Neural progenitor cell (in vitro differentiated cells): ENCODE measurements at regions not wholly inside any gene's neighbourhood (a gene's known extent, or its start where the extent isn't known, plus 50 kb on each side); places are given as distances from the start of the nearest gene placed in this dataset.
"Not testable (repeated sequence)": the region's sequence is repeated elsewhere in the genome, so short reads cannot be mapped to it uniquely, and the experiment has no call there.

Source experiments
- DNase-seq: peaks from one replicate; pipeline ENCODE4 v3.0.0-alpha.2; 2016; ENCODE audit warnings: low spot score
- H2AFZ ChIP-seq: fragments of 200-600 bp; sonication (generic); replicated peaks from 2 replicates; pipeline ENCODE4 v1.6.1; 2016; ENCODE audit warnings: antibody characterized with exemption
- H3F3A ChIP-seq: fragments of 200-600 bp; sonication (generic); 2 replicates; pipeline ENCODE4 v1.6.1; 2016; ENCODE audit warnings: antibody characterized with exemption, low read depth
- H3K27ac ChIP-seq: fragments of 200-600 bp; sonication (generic); 2 replicates; pipeline ENCODE4 v1.5.1; 2016; ENCODE audit warnings: mild to moderate bottlenecking
- H3K27me3 ChIP-seq: fragments of 200-600 bp; sonication (generic); 2 replicates; pipeline ENCODE4 v1.6.1; 2016; ENCODE audit warnings: mild to moderate bottlenecking, moderate library complexity
- H3K36me3 ChIP-seq: fragments of 200-600 bp; sonication (generic); 2 replicates; pipeline ENCODE4 v1.5.1; 2016
- H3K4me1 ChIP-seq: fragments of 200-600 bp; sonication (generic); 2 replicates; pipeline ENCODE4 v1.6.1; 2016; ENCODE audit warnings: mixed run types
- H3K4me2 ChIP-seq: fragments of 200-600 bp; sonication (generic); 2 replicates; pipeline ENCODE4 v1.6.1; 2016
- H3K4me3 ChIP-seq: fragments of 200-600 bp; sonication (generic); 2 replicates; pipeline ENCODE4 v1.5.1; 2016
- H3K79me2 ChIP-seq: fragments of 200-600 bp; sonication (generic); 2 replicates; pipeline ENCODE4 v1.6.1; 2016; ENCODE audit warnings: low read depth
- H3K9ac ChIP-seq: fragments of 200-600 bp; sonication (generic); 2 replicates; pipeline ENCODE4 v1.6.1; 2016
- H3K9me3 ChIP-seq: fragments of 200-600 bp; sonication (generic); 2 replicates; pipeline ENCODE4 v1.5.1; 2016; ENCODE audit warnings: low read depth
- H4K20me1 ChIP-seq: fragments of 200-600 bp; sonication (generic); 2 replicates; pipeline ENCODE4 v1.6.1; 2016; ENCODE audit warnings: low read depth
- H3K27ac Mint-ChIP-seq: 3 replicates; pipeline ENCODE4 v1.8.0; 2021; ENCODE audit warnings: mixed read lengths
- H3K27me3 Mint-ChIP-seq: 2 replicates; pipeline ENCODE4 v1.8.0; 2022; ENCODE audit warnings: low read depth, mild to moderate bottlenecking, inconsistent platforms, moderate library complexity, mixed read lengths; ENCODE audit not compliant: insufficient read depth
- H3K36me3 Mint-ChIP-seq: 3 replicates; pipeline ENCODE4 v1.8.0; 2021; ENCODE audit warnings: mixed read lengths
- H3K4me1 Mint-ChIP-seq: 3 replicates; pipeline ENCODE4 v1.8.0; 2021; ENCODE audit warnings: mixed read lengths
- H3K4me3 Mint-ChIP-seq: 3 replicates; pipeline ENCODE4 v1.8.0; 2021; ENCODE audit warnings: mild to moderate bottlenecking, moderate library complexity, mixed read lengths
- H3K9me3 Mint-ChIP-seq: 3 replicates; pipeline ENCODE4 v1.8.0; 2020; ENCODE audit warnings: mixed read lengths
- EZH2 ChIP-seq: fragments of 200-600 bp; sonication (generic); IDR thresholded peaks from 2 replicates; pipeline ENCODE4 v1.6.1; 2017; ENCODE audit warnings: antibody characterized with exemption, mild to moderate bottlenecking, moderate library complexity
- EZH2phosphoT487 ChIP-seq: fragments of 200-600 bp; sonication (generic); IDR thresholded peaks from 2 replicates; pipeline ENCODE4 v1.6.1; 2017; ENCODE audit warnings: antibody characterized with exemption
- TF ChIP-seq, protein P1 (sequence below): fragments of 200-600 bp; sonication (generic); IDR thresholded peaks from 2 replicates; pipeline ENCODE4 v1.5.1; 2017; ENCODE audit warnings: antibody characterized with exemption, mild to moderate bottlenecking

DNA sequence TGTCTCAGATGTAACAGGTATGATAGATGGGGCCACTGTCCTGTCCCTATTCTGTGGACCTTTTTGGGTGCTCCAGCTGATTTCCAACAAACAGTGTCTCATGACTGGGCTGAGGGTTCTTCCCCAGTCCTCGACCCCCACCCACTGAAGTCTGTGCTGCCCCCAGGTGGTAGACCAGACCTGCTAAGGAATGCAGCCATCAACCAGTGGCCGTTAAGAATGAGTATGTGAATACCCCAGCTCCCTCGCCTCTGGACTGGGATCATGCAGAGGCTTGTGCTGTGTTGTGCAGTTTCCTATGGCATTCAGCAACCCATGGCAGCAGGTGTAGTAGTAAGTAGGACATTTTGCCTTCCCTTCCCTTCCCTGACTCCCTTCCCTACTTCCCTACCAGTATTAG lies 183.1 kb upstream of the KAZN start:
- Histone ChIP-seq H3K4me2 (no peak overlapping the region), H4K20me1 (no peaks in the 10 kb centered on the region), H3K9me3 (no peaks in the 10 kb centered on the region), H3F3A (no peaks in the 10 kb centered on the region), H3K27ac (no peak overlapping the region), H3K27me3 (no peaks in the 10 kb centered on the region), H3K9ac (no peak overlapping the region), H3K4me1 (no peaks in the 10 kb centered on the region), H2AFZ (no peak overlapping the region), H3K36me3 (no peaks in the 10 kb centered on the region), H3K4me3 (no peak overlapping the region), H3K79me2 (no peaks in the 10 kb centered on the region)
- H3K36me3 Mint-ChIP-seq: no peaks in the 10 kb centered on the region
- TF ChIP-seq, protein P1, sequence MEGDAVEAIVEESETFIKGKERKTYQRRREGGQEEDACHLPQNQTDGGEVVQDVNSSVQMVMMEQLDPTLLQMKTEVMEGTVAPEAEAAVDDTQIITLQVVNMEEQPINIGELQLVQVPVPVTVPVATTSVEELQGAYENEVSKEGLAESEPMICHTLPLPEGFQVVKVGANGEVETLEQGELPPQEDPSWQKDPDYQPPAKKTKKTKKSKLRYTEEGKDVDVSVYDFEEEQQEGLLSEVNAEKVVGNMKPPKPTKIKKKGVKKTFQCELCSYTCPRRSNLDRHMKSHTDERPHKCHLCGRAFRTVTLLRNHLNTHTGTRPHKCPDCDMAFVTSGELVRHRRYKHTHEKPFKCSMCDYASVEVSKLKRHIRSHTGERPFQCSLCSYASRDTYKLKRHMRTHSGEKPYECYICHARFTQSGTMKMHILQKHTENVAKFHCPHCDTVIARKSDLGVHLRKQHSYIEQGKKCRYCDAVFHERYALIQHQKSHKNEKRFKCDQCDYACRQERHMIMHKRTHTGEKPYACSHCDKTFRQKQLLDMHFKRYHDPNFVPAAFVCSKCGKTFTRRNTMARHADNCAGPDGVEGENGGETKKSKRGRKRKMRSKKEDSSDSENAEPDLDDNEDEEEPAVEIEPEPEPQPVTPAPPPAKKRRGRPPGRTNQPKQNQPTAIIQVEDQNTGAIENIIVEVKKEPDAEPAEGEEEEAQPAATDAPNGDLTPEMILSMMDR: peak; percentile 53
- TF ChIP-seq EZH2phosphoT487 (no peak), EZH2 (no peak)
- peak; percentile 50 for DNase-seq
- H3K27ac Mint-ChIP-seq: peak overlapping the region; percentile 47
- H3K4me3 Mint-ChIP-seq: no peak overlapping the region
- peaks cover 5% of the 10 kb centered on the region for H3K9me3 Mint-ChIP-seq
- no peaks in the 10 kb centered on the region for H3K4me1 Mint-ChIP-seq
- peaks cover 3% of the 10 kb centered on the region for H3K27me3 Mint-ChIP-seq

DNA sequence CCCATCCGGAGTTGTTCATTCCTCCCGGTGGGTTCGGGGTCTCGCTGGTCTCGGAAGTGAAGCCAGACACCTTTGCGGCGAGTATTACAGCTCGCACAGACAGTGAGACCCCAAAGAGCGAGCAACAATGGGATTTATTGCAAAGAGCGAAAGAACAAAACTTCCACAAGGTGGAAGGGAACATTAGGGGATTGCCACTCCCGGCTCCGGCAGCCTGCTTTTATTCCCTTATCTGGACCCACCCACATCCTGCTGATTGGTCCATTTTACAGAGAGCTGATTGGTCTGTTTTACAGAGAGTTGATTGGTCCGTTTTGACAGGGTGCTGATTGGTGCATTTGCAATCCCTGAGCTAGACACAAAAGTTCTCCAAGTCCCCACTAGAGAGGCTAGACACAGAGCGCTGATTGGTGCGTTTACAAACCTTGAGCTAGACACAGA lies 178.7 kb upstream of the KAZN start:
- not testable (repeated sequence) for H3K36me3 Mint-ChIP-seq, H3K27me3 Mint-ChIP-seq, H3K36me3 ChIP-seq, H3K9me3 Mint-ChIP-seq, H3K79me2 ChIP-seq, H3K4me1 Mint-ChIP-seq, H3K27me3 ChIP-seq, DNase-seq, H3K4me2 ChIP-seq, H3K27ac ChIP-seq, H3K4me3 Mint-ChIP-seq, H4K20me1 ChIP-seq, H3K4me3 ChIP-seq, H3K4me1 ChIP-seq, H3F3A ChIP-seq, H3K9me3 ChIP-seq, H2AFZ ChIP-seq, H3K27ac Mint-ChIP-seq, H3K9ac ChIP-seq

DNA sequence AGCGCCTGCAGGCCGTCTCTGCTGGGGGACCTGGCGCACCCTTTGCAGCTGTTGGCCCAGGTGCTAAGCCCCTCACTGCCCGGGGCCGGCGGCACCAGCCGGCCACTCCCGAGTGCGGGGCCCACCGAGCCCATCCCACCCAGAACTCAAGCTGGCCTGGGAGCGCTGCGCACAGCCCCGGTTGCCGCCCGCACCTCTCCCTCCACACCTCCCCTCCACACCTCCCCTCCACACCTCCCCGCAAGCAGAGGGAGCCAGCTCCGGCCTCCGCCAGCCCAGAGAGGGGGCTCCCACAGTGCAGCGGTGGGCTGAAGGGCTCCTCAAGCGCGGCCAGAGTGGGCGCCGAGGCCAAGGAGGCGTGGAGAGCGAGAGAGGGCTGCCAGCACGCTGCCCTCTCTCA lies 177.8 kb upstream of the KAZN start:
- Histone ChIP-seq H3K4me1 (no peaks in the 10 kb centered on the region), H3K27me3 (no peaks in the 10 kb centered on the region), H3K9ac (no peak overlapping the region), H3K9me3 (no peaks in the 10 kb centered on the region), H2AFZ (no peak overlapping the region), H3K36me3 (no peaks in the 10 kb centered on the region), H3K4me3 (no peak overlapping the region), H3K79me2 (no peaks in the 10 kb centered on the region), H3F3A (no peaks in the 10 kb centered on the region), H3K4me2 (no peak overlapping the region), H3K27ac (no peak overlapping the region), H4K20me1 (no peaks in the 10 kb centered on the region)
- Mint-ChIP-seq H3K27ac (no peak overlapping the region), H3K4me3 (no peak overlapping the region), H3K9me3 (peaks cover 4% of the 10 kb centered on the region), H3K4me1 (peaks cover 5% of the 10 kb centered on the region), H3K27me3 (peaks cover 7% of the 10 kb centered on the region), H3K36me3 (no peaks in the 10 kb centered on the region)
- TF ChIP-seq, protein P1: no peak
- TF ChIP-seq EZH2phosphoT487: no peak
- no peak for TF ChIP-seq EZH2
- no peak for DNase-seq

DNA sequence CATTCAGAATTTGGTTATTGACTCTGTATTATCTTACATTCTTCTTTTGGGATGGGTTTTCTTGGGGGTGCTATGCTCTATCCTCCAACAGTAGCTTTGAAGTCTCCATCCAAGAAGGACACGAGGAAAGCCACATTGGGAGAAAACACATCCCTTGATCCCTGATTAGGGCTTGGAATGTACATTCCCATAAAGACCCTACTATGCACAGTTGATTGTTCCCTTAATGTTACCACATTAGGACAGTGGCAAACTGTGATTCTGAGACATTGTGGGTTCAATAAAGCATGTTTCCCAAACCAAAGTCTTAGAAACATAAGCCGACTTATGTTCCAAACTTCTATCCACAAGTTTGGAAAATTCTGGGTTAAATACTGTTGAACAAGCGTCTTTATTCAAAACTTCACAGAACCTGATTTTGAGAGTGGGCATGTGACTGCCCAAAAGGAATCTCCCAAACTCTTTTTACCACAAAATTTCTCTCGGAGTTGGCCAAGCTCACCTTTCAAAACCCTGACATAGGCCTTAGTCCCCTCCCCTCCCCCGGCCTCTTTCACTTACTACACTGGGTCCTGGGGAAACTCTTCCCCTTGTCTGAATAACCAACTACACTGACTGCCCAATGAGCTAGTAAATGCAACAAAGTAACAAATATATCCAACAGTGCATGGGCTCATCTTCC lies 177.0 kb upstream of the KAZN start:
- Histone ChIP-seq H3K27ac (no peak overlapping the region), H3K9me3 (no peaks in the 10 kb centered on the region), H2AFZ (no peak overlapping the region), H3K36me3 (no peaks in the 10 kb centered on the region), H3K4me3 (no peak overlapping the region), H3K79me2 (no peaks in the 10 kb centered on the region), H3F3A (no peaks in the 10 kb centered on the region), H3K4me1 (no peaks in the 10 kb centered on the region), H3K9ac (no peak overlapping the region), H3K4me2 (no peak overlapping the region), H4K20me1 (no peaks in the 10 kb centered on the region), H3K27me3 (no peaks in the 10 kb centered on the region)
- Mint-ChIP-seq H3K27me3 (peaks cover 7% of the 10 kb centered on the region), H3K9me3 (peaks cover 4% of the 10 kb centered on the region), H3K36me3 (no peaks in the 10 kb centered on the region), H3K27ac (no peak overlapping the region), H3K4me3 (no peak overlapping the region), H3K4me1 (peaks cover 5% of the 10 kb centered on the region)
- no peak for DNase-seq
- TF ChIP-seq, protein P1: no peak
- TF ChIP-seq EZH2phosphoT487: no peak
